ENCODE measurements at regions not wholly inside any gene's neighbourhood (a gene's known extent, or its start where the extent isn't known, plus 50 kb on each side); places are given as distances from the start of the nearest gene placed in this dataset.

GRCh38 chr2:128469203-128469602 lies 150.5 kb upstream of the HS6ST1 start:
- DNase-seq (ENCODE audit: low read depth, low spot score) = peak; percentile 60

- no peak for DNase-seq (ENCODE audit: low read depth, low spot score)
These were observed 151.2 kb upstream of the HS6ST1 start for GRCh38 chr2:128469875-128470274.

GRCh38 chr2:128472789-128473174 lies 154.1 kb upstream of the HS6ST1 start:
- DNase-seq (ENCODE audit: low read depth, low spot score) = no peak

- DNase-seq (ENCODE audit: low read depth, low spot score) = no peak
These were observed 154.7 kb upstream of the HS6ST1 start for GRCh38 chr2:128473175-128474035.

GRCh38 chr2:128474036-128474955 lies 155.6 kb upstream of the HS6ST1 start:
- DNase-seq (ENCODE audit: low read depth, low spot score) = no peak

GRCh38 chr2:128474962-128475361 lies 156.3 kb upstream of the HS6ST1 start:
- no peak for DNase-seq (ENCODE audit: low read depth, low spot score)

GRCh38 chr2:128475427-128476211 lies 157.0 kb upstream of the HS6ST1 start:
- DNase-seq (ENCODE audit: low read depth, low spot score) = no peak

- no peak for DNase-seq (ENCODE audit: low read depth, low spot score)
These were observed 158.6 kb upstream of the HS6ST1 start for GRCh38 chr2:128477026-128477820.

GRCh38 chr2:128477891-128478290 lies 159.2 kb upstream of the HS6ST1 start:
- DNase-seq (ENCODE audit: low read depth, low spot score) = no peak

GRCh38 chr2:128485761-128486639 lies 167.3 kb upstream of the HS6ST1 start:
- DNase-seq (ENCODE audit: low read depth, low spot score) = no peak

- no peak for DNase-seq (ENCODE audit: low read depth, low spot score)
These were observed 168.1 kb upstream of the HS6ST1 start for GRCh38 chr2:128486640-128487375.

GRCh38 chr2:128487650-128488387 lies 169.2 kb upstream of the HS6ST1 start:
- DNase-seq (ENCODE audit: low read depth, low spot score) = no peak

- no peak for DNase-seq (ENCODE audit: low read depth, low spot score)
These were observed 169.8 kb upstream of the HS6ST1 start for GRCh38 chr2:128488434-128488833.

- DNase-seq (ENCODE audit: low read depth, low spot score) = no peak
These were observed 171.0 kb upstream of the HS6ST1 start for GRCh38 chr2:128489526-128490273.

GRCh38 chr2:128490321-128490720 lies 171.7 kb upstream of the HS6ST1 start:
- no peak for DNase-seq (ENCODE audit: low read depth, low spot score)

- DNase-seq (ENCODE audit: low read depth, low spot score) = peak; percentile 20
These were observed 172.4 kb upstream of the HS6ST1 start for GRCh38 chr2:128490881-128491691.

- peak; percentile 33 for DNase-seq (ENCODE audit: low read depth, low spot score)
These were observed 173.1 kb upstream of the HS6ST1 start for GRCh38 chr2:128491692-128492244.
